ENCODE measurements at regions not wholly inside any gene's neighbourhood (a gene's known extent, or its start where the extent isn't known, plus 50 kb on each side); places are given as distances from the start of the nearest gene placed in this dataset.

GRCh38 chr11:95690100-95690499 lies 99.5 kb downstream of the FAM76B start:
- no peak for DNase-seq

DNA sequence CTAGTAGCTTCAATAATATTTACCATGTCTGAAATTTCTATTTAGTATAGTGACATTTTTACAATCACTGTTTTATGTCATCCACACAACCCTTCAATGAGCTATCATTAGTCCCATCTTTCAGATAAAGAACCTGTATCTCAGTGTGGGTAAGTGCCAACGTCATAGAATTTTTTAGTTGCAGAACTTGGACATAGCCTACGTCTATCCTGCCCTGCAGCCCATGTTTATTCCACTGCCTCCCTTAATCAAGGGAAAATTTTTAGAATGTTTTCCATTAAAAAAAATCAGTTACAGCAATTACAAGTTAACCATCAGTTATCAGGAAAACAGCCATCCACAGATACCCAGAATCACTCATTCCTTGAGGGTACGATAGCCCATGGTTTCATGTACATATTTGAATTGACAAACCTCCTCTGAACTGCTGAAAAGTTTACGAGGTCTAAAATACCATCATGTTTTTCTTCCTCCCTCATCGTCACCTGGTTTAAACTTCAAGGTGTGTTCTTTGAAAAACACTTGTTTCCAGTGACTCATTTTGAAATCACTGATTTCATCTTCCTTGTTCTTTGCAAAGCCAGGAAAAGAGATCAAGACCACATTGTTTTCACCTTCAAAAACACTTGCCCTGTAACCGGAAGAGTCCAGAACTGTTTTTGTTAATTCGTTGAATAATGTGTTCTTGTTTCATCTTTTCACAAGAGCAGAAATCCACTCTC lies 100.9 kb downstream of the FAM76B start:
- no peak for DNase-seq

- no peak for DNase-seq
Observed at GRCh38 chr11:95688015-95688414, 101.6 kb downstream of the FAM76B start.

DNA sequence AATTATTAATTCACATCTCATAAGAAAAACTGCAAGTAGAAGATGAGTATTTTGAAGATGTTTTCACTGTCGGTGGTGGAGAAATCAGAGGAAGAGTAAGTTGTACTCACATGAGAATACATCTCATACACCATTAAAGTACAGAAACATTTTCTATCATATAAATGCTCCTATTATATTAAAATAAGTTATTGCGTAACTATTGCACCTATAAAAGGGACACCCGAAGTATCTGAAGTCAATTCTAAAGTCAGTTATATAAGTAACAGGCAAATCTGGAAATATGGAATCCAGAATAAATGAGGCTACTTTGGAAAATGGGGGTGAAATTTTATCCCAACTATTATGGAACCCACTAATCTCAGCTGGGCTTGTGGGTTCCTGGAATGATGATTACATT lies 103.3 kb downstream of the FAM76B start:
- DNase-seq: no peak

- DNase-seq: no peak
Observed at GRCh38 chr11:95684701-95685100, 104.9 kb downstream of the FAM76B start.

GRCh38 chr11:95684170-95684569 lies 105.4 kb downstream of the FAM76B start:
- no peak for DNase-seq

DNA sequence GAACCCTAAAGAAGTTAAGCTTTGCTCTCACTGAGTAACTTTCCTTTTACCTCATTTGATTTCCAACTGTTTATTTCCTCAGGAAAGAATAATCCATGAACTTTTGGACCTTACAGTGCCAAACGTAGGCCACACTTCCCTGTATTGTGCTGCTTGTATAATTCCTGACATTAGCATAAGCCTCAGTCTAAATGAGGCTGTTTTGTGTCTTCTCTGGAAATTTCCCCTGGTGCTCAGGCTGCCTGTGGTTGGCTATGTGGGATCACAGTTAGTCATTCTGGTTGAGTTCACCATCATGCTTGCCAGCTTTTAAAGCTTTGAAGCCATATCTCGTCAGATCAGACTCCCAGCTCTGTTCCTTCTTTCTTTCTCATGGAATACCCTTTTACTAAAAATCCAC lies 107.0 kb downstream of the FAM76B start:
- no peak for DNase-seq

GRCh38 chr11:95680169-95680929 lies 109.2 kb downstream of the FAM76B start:
- peak; percentile 89 for DNase-seq

GRCh38 chr11:95678988-95679387 lies 110.6 kb downstream of the FAM76B start:
- DNase-seq: no peak

DNA sequence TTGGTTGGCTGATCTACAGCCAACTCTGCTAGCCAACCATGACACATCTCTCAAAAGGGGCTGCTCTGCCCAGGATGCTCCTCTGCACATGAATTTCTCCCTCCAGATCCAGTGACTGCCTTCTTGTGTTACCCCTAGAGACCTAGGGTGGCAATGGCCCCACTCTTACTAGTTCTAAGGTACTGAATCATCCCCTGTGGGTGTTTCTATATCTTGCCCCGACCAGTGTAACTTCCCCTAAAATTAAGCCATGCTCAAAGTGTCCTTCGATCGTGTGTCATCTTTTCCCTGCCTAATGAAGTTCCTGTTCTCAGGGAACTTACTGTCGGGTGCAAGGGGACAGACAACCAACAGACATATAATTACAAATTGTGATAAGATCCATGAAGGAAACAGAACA lies 113.3 kb downstream of the FAM76B start:
- no peak for DNase-seq

- DNase-seq: no peak
Observed at GRCh38 chr11:95675585-95675984, 114.0 kb downstream of the FAM76B start.

- no peak for DNase-seq
Observed at GRCh38 chr11:95674657-95675358, 114.8 kb downstream of the FAM76B start.

DNA sequence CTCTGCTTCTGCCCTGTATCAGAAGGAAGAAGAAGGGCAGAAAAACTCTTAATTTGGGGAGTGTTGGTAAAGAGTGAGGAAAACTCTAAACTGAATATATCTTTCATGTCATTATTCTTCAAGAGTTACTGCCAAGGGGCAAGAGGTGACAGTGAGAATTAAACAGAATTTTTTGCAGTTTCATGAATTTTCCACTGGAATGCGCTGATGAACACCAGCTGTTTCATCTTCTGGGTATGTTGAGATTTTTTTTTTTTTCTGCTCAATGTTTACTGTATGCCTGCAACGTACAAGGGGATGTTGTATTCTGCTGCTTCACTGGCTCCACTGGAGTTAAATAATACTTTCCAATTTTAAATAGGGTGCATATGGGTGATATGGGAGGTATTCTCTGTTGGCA lies 117.8 kb downstream of the FAM76B start:
- peak; percentile 44 for DNase-seq

- no peak for DNase-seq
Observed at GRCh38 chr11:95668131-95668530, 121.5 kb downstream of the FAM76B start.

GRCh38 chr11:95661162-95661561 lies 128.4 kb downstream of the FAM76B start:
- DNase-seq: no peak

DNA sequence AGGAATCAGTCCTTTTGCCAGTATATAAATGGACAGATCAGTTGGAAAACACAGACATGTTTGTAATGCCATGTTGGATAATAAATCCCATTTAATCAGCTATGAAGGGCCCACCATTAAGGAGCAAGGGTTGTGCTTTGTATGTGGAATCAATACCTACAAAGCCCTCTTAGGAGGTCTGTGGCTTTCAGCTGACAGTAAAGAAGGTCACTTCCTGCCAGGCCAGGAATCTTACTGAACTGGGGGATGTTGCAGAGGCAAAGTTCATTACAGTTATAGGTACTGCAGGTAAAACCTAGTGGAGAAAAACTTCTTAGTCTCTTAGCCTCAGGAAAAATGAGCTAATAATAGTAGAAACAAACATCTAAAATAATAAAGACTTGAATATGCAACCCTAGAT lies 129.5 kb downstream of the FAM76B start:
- no peak for DNase-seq

DNA sequence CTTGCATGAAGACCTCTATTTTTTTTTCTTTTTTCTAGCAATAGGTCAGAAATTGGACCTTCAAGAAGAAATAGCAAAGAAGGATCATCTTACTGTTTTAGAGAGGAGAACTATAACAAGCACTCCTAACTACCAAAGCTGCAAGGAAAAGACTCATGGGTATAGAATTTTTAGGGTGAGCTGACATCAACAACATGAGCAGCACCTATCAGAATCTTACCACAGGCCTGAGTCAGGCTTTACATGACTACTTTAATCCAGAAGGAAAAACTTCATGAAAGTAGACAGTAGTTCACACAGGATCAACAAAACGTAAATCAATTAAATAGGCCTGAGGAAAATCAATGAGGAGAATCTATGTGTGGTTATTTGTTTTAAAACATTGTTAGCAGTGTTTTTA lies 130.5 kb downstream of the FAM76B start:
- DNase-seq: peak; percentile 26

- no peak for DNase-seq
Observed at GRCh38 chr11:95655536-95655935, 134.0 kb downstream of the FAM76B start.

DNA sequence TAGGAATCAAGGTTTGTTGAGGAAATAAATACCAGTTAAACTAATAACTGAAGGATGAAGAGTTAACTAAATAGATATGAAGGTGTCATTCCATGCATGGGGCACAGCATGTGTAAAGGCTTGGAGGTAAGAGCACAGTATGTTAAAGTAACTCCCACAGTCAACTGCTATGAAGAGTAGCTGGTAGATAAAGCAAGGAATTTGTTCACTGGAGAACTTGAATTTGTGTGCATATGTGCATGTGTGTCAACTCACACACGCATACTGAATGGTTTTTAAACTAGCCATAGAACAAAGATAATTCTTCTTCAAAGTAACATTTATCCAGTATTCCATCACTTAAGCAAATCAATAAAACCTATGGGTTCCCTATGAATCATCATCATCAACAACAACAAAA lies 135.9 kb downstream of the FAM76B start:
- no peak for DNase-seq

DNA sequence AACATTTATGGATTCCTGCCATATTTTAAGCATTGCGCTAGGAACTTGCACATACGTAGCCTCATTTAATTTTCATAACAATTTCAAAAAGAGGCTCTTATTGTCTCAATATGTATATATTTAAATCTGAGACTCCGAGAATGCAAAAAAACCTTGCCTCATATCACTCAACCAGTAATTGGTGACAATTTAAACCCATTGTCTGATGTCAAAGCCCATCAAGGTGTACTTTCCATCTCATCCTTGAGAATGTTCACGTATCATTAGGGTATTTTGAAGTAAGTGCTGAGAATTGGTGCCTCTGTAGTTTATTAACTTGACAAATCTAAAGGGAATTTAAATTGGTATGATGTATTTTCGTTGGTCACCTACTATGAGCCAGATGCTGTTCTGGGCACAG lies 136.5 kb downstream of the FAM76B start:
- no peak for DNase-seq

GRCh38 chr11:95652002-95652472 lies 137.5 kb downstream of the FAM76B start:
- peak; percentile 11 for DNase-seq

DNA sequence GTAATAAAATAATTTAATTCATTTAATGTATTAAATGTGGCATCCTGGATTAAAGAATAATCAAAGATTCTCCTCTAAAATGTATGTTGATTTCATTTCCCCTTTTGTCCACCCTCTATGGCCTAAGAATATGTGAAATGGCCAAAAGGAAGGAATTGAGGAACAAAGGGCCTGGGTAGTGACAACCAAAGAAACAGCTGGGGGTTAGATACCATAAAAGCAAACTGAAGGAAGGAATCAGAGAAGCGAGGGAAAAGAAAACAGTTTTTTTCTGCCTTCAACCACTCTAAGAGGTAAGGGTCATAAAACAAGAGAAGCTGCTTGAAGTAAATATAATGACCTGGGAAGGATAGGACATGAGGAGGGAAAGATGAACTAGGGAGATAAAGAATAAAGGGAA lies 139.3 kb downstream of the FAM76B start:
- no peak for DNase-seq

DNA sequence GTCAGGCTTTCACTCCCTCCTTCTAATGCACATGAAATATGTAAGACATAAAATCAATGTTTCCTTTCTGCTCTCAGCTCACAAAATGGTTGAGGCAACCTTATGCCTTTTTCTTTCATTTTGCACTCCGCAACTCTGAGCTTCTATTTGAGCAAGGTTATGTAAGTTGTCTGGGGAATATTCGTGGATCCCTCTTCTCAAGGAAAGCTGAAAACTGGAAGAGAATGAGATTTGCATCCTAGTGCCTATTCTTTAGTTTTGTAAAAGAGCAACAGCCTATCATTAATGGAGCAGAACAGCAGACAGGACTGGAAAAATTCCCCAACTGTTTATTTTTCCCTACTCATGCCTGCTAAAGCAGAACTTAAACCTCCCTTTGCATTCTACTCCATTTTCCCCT lies 141.7 kb downstream of the FAM76B start:
- peak; percentile 20 for DNase-seq

DNA sequence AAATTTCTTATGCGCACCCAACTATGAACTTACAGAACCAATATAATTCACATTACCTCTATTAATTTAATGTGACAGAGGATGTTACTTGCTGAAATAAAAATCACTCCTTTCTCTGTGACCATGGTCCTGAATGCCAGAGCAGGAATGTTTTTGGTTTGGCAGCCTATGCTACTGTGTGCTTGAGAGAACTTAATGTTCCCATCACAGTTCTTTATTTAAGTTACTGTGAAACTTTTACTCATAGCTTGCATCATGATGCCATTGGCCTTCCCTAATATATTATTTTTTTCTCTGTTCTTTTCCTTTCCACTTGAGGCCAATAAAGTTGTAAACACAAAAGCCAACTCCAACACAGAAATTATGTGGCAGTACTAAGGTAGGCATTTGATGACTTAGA lies 142.2 kb downstream of the FAM76B start:
- DNase-seq: peak; percentile 51

All from fibroblast of skin of scalp (primary cell).